ENCODE measurements at regions not wholly inside any gene's neighbourhood (a gene's known extent, or its start where the extent isn't known, plus 50 kb on each side); places are given as distances from the start of the nearest gene placed in this dataset.

GRCh38 chr7:41030673-41031072 is 672.2 kb downstream of the INHBA start:
- TF ChIP-seq GATA2 (IDR thresholded peaks at IDR 0.05; ENCODE audit: low read depth, low read length) (no peak), GATA3 (IDR thresholded peaks at IDR 0.05; ENCODE audit: low read depth, low read length) (no peak)
